OCI-LY7 (cell line): ENCODE measurements at regions not wholly inside any gene's neighbourhood (a gene's known extent, or its start where the extent isn't known, plus 50 kb on each side); places are given as distances from the start of the nearest gene placed in this dataset.
"Not testable (repeated sequence)": the region's sequence is repeated elsewhere in the genome, so short reads cannot be mapped to it uniquely, and the experiment has no call there.

Source experiments
- BruUV-seq: library from RNA; stranded (reverse); fragments of 400-500 nt; replicated peaks from 2 replicates; lab custom pipeline; 2021; lab: Mats Ljungman, UMichigan
- CTCF ChIA-PET: fragments of 300-600 bp; sonication (Branson Sonifier 250); formaldehyde crosslinking; loops from one replicate; lab custom pipeline; 2022; ENCODE audit warnings: antibody characterized with exemption; ENCODE audit not compliant: unreplicated experiment; lab: Charles Lee
- POLR2A ChIA-PET: fragments of 300-600 bp; sonication (Branson Sonifier 250); formaldehyde crosslinking; loops from one replicate; lab custom pipeline; 2022; ENCODE audit warnings: antibody characterized with exemption; lab: Charles Lee
- DNase-seq: peaks from one replicate; pipeline ENCODE4 v3.0.0-alpha.2; 2015; ENCODE audit warnings: low spot score
- H2AFZ ChIP-seq: fragments of 200-600 bp; sonication (generic), shearing (Covaris generic); 2 replicates; pipeline ENCODE4 v1.6.1; 2014; ENCODE audit warnings: mild to moderate bottlenecking, antibody characterized with exemption, low read length, moderate library complexity
- H3K27ac ChIP-seq: fragments of 200-600 bp; sonication (generic); 2 replicates; pipeline ENCODE4 v1.5.1; 2014; ENCODE audit warnings: mixed run types, low read depth, mild to moderate bottlenecking, moderate library complexity, low read length, inconsistent platforms; ENCODE audit not compliant: poor library complexity, severe bottlenecking
- H3K36me3 ChIP-seq: fragments of 200-600 bp; sonication (generic); 2 replicates; pipeline ENCODE4 v1.6.1; 2014; ENCODE audit warnings: mild to moderate bottlenecking, antibody characterized with exemption, low read length, moderate library complexity, mixed read lengths; ENCODE audit not compliant: insufficient read depth
- H3K4me1 ChIP-seq: fragments of 200-600 bp; sonication (generic); 2 replicates; pipeline ENCODE4 v1.5.1; 2014; ENCODE audit warnings: mild to moderate bottlenecking, low read length; ENCODE audit not compliant: insufficient read depth, poor library complexity, severe bottlenecking
- H3K4me2 ChIP-seq: fragments of 200-600 bp; sonication (generic); 2 replicates; pipeline ENCODE4 v1.6.1; 2014; ENCODE audit warnings: mild to moderate bottlenecking, low read length
- H3K4me3 ChIP-seq: fragments of 200-600 bp; sonication (generic); 2 replicates; pipeline ENCODE4 v1.5.1; 2014; ENCODE audit warnings: mild to moderate bottlenecking, low read depth, low read length; ENCODE audit not compliant: poor library complexity, severe bottlenecking
- H3K79me2 ChIP-seq: fragments of 200-600 bp; sonication (generic); 2 replicates; pipeline ENCODE4 v1.6.1; 2016; ENCODE audit warnings: low read depth, mild to moderate bottlenecking, low read length, moderate library complexity, mixed read lengths; ENCODE audit not compliant: insufficient read depth
- H3K9me2 ChIP-seq: fragments of 200-600 bp; sonication (generic); 2 replicates; pipeline ENCODE4 v1.6.1; 2016; ENCODE audit warnings: mild to moderate bottlenecking, low read length, mixed read lengths; ENCODE audit not compliant: insufficient read depth
- H3K9me3 ChIP-seq: fragments of 200-600 bp; sonication (generic); 2 replicates; pipeline ENCODE4 v1.6.1; 2014; ENCODE audit warnings: mild to moderate bottlenecking, mixed run types, low read length, mixed read lengths
- H4K20me1 ChIP-seq: fragments of 200-600 bp; sonication (generic); 2 replicates; pipeline ENCODE4 v1.6.1; 2014; ENCODE audit warnings: mild to moderate bottlenecking, antibody characterized with exemption, low read length, moderate library complexity, mixed read lengths; ENCODE audit not compliant: insufficient read depth
- CTCF ChIP-seq: fragments of 200-600 bp; sonication (generic); conservative IDR thresholded peaks from 2 replicates; pipeline ENCODE4 v1.5.1; 2014; ENCODE audit warnings: mild to moderate bottlenecking, antibody characterized with exemption, low read length, moderate library complexity, mixed read lengths
- EZH2phosphoT487 ChIP-seq: fragments of 200-600 bp; sonication (generic); IDR thresholded peaks from 2 replicates; pipeline ENCODE4 v1.6.1; 2018; ENCODE audit warnings: low read depth, borderline replicate concordance, mild to moderate bottlenecking, mixed run types, antibody characterized with exemption, low read length, moderate library complexity, mixed read lengths
- intact Hi-C: fragments of 100-400 bp; cut with micrococcal nuclease; formaldehyde crosslinking; loops from one replicate; pipeline ENCODE4 v1.10.0; 2022; ENCODE audit not compliant: unreplicated experiment

DNA sequence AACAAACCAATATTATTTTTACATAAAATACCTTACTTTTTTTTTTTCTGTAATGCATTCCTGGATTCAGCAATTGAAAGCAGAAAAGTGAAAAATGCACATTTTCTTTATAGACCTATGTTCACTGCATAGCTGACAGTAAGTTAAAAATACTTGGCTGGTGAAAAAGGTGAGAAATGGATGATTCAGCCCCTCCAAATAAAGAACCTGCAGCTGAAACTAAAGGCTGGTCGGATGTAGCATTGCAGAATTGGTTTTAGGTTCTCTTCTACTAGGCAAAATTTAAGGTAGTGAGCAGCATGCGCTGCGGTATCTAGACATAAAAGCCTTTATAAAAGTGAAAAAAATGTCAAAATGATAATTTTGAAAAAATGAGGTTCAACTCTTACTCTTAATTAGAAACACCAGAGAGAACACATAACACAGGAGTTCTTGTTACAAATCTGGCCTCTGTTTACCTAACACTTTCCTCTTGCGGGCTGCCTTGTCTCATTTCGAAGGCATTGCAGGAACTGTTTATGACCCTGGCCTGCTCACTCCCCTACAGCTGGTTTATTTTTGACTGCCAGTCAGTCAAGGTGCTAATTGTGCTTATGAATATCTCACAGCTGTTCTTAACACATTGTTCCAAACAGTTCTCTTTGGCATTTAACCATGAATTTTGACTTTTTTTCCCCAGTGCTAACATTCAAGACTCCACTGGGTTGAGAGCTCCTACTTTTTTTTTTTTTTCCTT lies 455.4 kb upstream of the TBL1XR1 start:
- no peaks in the 10 kb centered on the region for H3K9me2 ChIP-seq
- POLR2A ChIA-PET, result interaction anchor here (0.6 to 0.7 kb wide), 3 partner anchors 121 to 1912 kb away, joined by 3 to 4 read pairs (median 4); no protein-coding TSS in a partner anchor
- H3K79me2 ChIP-seq, result no peaks in the 10 kb centered on the region
- H3K4me1 ChIP-seq, result no peaks in the 10 kb centered on the region
- no peak overlapping the region for H3K27ac ChIP-seq
- CTCF ChIA-PET, result no interaction called here
- intact Hi-C loops, result no loop called here
- H3K9me3 ChIP-seq, result no peaks in the 10 kb centered on the region
- BruUV-seq, result no TSS peak
- no peaks in the 10 kb centered on the region for H4K20me1 ChIP-seq
- H3K4me3 ChIP-seq, result no peak overlapping the region
- TF ChIP-seq CTCF, result no peak
- no peak for TF ChIP-seq EZH2phosphoT487
- H3K4me2 ChIP-seq, result no peak overlapping the region
- no peaks in the 10 kb centered on the region for H3K36me3 ChIP-seq
- no peak overlapping the region for H2AFZ ChIP-seq
- DNase-seq, result no peak

GRCh38 chr3:177657243-177657642 lies 460.0 kb upstream of the TBL1XR1 start:
- H3K9me2 ChIP-seq, result no peaks in the 10 kb centered on the region
- POLR2A ChIA-PET, result interaction anchor here (0.6 kb wide), 1 partner anchor 678 kb away, joined by 3 read pairs; no protein-coding TSS in a partner anchor
- H3K36me3 ChIP-seq, result no peaks in the 10 kb centered on the region
- H3K4me2 ChIP-seq, result no peak overlapping the region
- no peak overlapping the region for H3K27ac ChIP-seq
- no peak overlapping the region for H3K4me3 ChIP-seq
- H2AFZ ChIP-seq, result no peak overlapping the region
- intact Hi-C loops, result no loop called here
- no peaks in the 10 kb centered on the region for H3K9me3 ChIP-seq
- DNase-seq, result no peak
- CTCF ChIA-PET, result no interaction called here
- no TSS peak for BruUV-seq
- H4K20me1 ChIP-seq, result no peaks in the 10 kb centered on the region
- no peak for TF ChIP-seq EZH2phosphoT487
- H3K79me2 ChIP-seq, result no peaks in the 10 kb centered on the region
- H3K4me1 ChIP-seq, result no peaks in the 10 kb centered on the region

DNA sequence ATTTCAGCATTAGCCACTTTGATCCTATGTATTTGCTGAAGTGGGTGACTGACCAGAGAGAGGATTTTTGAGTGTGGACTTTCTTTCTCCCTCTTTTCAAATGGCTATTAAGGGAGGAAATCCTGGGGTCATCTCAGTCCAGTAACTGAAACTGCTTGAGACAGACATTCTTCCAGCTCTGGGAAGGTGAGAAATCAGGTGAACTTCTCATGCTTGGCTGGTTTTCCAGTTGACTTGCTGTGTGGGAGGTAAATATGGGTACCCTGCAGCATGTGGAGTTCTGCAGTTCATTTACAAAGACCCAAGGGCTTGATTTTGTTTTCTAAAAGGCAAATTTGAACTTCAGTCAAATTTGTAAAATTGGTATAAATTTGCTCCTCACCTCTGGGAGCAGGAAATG lies 461.1 kb upstream of the TBL1XR1 start:
- intact Hi-C loops, result no loop called here
- BruUV-seq, result no TSS peak
- no peaks in the 10 kb centered on the region for H3K9me3 ChIP-seq
- ChIA-PET CTCF (no interaction called here), POLR2A (no interaction called here)
- H3K9me2 ChIP-seq, result no peaks in the 10 kb centered on the region
- no peaks in the 10 kb centered on the region for H3K36me3 ChIP-seq
- no peak for DNase-seq
- no peaks in the 10 kb centered on the region for H4K20me1 ChIP-seq
- H2AFZ ChIP-seq, result no peak overlapping the region
- no peaks in the 10 kb centered on the region for H3K79me2 ChIP-seq
- H3K4me2 ChIP-seq, result no peak overlapping the region
- H3K4me3 ChIP-seq, result no peak overlapping the region
- no peaks in the 10 kb centered on the region for H3K4me1 ChIP-seq
- TF ChIP-seq EZH2phosphoT487 (no peak), CTCF (no peak)
- no peak overlapping the region for H3K27ac ChIP-seq

DNA sequence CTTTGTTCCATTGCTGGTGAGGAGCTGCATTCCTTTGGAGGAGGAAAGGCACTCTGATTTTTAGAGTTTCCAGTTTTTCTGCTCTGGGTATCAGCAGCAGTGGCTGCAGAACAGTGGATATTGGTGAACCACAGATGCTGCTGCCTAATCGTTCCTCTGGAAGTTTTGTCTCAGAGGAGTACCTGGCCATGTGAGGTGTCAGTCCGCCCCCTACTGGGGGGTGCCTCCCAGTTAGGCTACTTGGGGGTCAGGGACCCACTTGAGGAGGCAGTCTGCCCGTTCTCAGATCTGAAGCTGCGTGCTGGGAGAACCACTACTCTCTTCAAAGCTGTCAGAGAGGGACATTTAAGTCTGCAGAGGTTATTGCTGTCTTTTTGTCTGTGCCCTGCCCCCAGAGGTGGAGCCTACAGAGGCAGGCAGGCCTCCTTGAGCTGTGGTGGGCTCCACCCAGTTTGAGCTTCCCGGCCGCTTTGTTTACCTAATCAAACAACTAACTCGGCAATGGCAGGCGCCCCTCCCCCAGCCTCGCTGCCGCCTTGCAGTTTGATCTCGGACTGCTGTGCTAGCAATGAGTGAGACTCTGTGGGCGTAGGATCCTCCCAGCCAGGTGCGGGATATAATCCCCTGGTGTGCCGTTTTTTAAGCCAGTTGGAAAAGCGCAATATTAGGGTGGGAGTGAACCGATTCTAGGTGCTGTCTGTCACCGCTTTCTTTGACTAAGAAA lies 467.3 kb upstream of the TBL1XR1 start:
- H3K9me3 ChIP-seq, H3K4me3 ChIP-seq, H3K9me2 ChIP-seq, H3K4me1 ChIP-seq, intact Hi-C loops, H3K79me2 ChIP-seq, H3K36me3 ChIP-seq, H3K4me2 ChIP-seq, DNase-seq, CTCF ChIA-PET, H2AFZ ChIP-seq, BruUV-seq, H3K27ac ChIP-seq, H4K20me1 ChIP-seq: not testable (repeated sequence)
- POLR2A ChIA-PET, result interaction anchor here (0.6 kb wide), 1 partner anchor 496 kb away, joined by 3 read pairs; no protein-coding TSS in a partner anchor
